ENCODE measurements at regions not wholly inside any gene's neighbourhood (a gene's known extent, or its start where the extent isn't known, plus 50 kb on each side); places are given as distances from the start of the nearest gene placed in this dataset.

GRCh38 chr18:46350598-46351159 lies 246.5 kb downstream of the HAUS1 start:
- no peaks in the 10 kb centered on the region for H3K9me2 ChIP-seq (ENCODE audit: insufficient read depth)
- no peaks in the 10 kb centered on the region for H3K36me3 ChIP-seq (ENCODE audit: control insufficient read depth in 1 of 2, insufficient read depth in 2 of 2, low read length in 2 of 2)
- ChIA-PET RAD21 (ENCODE audit: low non-redundant PET in 1 of 2, low total read pairs in 2 of 2, uncharacterized antibody in 2 of 2, unreplicated experiment in 2 of 2) (no interaction called here), CTCF (no interaction called here), POLR2A (no interaction called here)
- H3K79me2 ChIP-seq (ENCODE audit: insufficient read depth, low read length), result no peaks in the 10 kb centered on the region
- intact Hi-C loops (cut with micrococcal nuclease), result no loop called here
- no peak overlapping the region for H3K4me2 ChIP-seq (ENCODE audit: low read length)
- H4K20me1 ChIP-seq (ENCODE audit: insufficient read depth), result no peaks in the 10 kb centered on the region
- ATAC-seq, result no peak
- H3K9ac ChIP-seq (ENCODE audit: low read length), result no peak overlapping the region
- H3K4me1 ChIP-seq (ENCODE audit: control insufficient read depth in 1 of 2, insufficient read depth in 2 of 2, low read length in 2 of 2), result no peaks in the 10 kb centered on the region
- no peak overlapping the region for H2AFZ ChIP-seq (ENCODE audit: low read depth, low read length, poor library complexity, severe bottlenecking)
- no peak for DNase-seq (ENCODE audit: low read depth, low spot score)
- BruUV-seq (replicated peaks), result no TSS peak
- no peak overlapping the region for H3K27ac ChIP-seq (ENCODE audit: low read depth, low read length)
- no peaks in the 10 kb centered on the region for H3K9me3 ChIP-seq (ENCODE audit: control insufficient read depth in 1 of 2, insufficient read depth in 1 of 2, low read depth in 1 of 2, low read length in 2 of 2)
- no peaks in the 10 kb centered on the region for H3K27me3 ChIP-seq (ENCODE audit: insufficient read depth, low read length)
- no peak for TF ChIP-seq SRF (IDR thresholded peaks at IDR 0.05; ENCODE audit: low read depth)
- no peak for TF ChIP-seq POLR2A (IDR thresholded peaks at IDR 0.05; ENCODE audit: borderline replicate concordance, extremely low read depth, insufficient read depth, insufficient read length)
- no peak for TF ChIP-seq CEBPB (IDR thresholded peaks at IDR 0.05; ENCODE audit: low read depth)
- TF ChIP-seq, protein P1, sequence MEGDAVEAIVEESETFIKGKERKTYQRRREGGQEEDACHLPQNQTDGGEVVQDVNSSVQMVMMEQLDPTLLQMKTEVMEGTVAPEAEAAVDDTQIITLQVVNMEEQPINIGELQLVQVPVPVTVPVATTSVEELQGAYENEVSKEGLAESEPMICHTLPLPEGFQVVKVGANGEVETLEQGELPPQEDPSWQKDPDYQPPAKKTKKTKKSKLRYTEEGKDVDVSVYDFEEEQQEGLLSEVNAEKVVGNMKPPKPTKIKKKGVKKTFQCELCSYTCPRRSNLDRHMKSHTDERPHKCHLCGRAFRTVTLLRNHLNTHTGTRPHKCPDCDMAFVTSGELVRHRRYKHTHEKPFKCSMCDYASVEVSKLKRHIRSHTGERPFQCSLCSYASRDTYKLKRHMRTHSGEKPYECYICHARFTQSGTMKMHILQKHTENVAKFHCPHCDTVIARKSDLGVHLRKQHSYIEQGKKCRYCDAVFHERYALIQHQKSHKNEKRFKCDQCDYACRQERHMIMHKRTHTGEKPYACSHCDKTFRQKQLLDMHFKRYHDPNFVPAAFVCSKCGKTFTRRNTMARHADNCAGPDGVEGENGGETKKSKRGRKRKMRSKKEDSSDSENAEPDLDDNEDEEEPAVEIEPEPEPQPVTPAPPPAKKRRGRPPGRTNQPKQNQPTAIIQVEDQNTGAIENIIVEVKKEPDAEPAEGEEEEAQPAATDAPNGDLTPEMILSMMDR (IDR thresholded peaks at IDR 0.05 in 2 of 3, conservative IDR thresholded peaks at IDR 0.05 in 1 of 3; ENCODE audit: borderline replicate concordance in 1 of 3, insufficient read depth in 1 of 3, low read depth in 2 of 3, low read length in 2 of 3), result no peak
- TF ChIP-seq CBX3 (IDR thresholded peaks at IDR 0.05; ENCODE audit: low read depth), result no peak
- TF ChIP-seq JUND (IDR thresholded peaks at IDR 0.05), result no peak
- TF ChIP-seq, protein P2, sequence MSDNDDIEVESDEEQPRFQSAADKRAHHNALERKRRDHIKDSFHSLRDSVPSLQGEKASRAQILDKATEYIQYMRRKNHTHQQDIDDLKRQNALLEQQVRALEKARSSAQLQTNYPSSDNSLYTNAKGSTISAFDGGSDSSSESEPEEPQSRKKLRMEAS (IDR thresholded peaks at IDR 0.05), result no peak
- H3K4me3 ChIP-seq (replicated peaks in 1 of 2; ENCODE audit: low read depth in 1 of 2, low read length in 2 of 2), result no peak overlapping the region

- intact Hi-C loops (cut with micrococcal nuclease), result no loop called here
- no peak for TF ChIP-seq SIN3A (IDR thresholded peaks at IDR 0.05; ENCODE audit: low read depth)
- TF ChIP-seq RAD21 (IDR thresholded peaks at IDR 0.05; ENCODE audit: low read depth), result no peak
- TF ChIP-seq, protein P2 (IDR thresholded peaks at IDR 0.05), result no peak
- no peak for TF ChIP-seq EZH2phosphoT487 (IDR thresholded peaks at IDR 0.05; ENCODE audit: borderline replicate concordance)
- TF ChIP-seq, protein P1 (IDR thresholded peaks at IDR 0.05 in 2 of 3, conservative IDR thresholded peaks at IDR 0.05 in 1 of 3; ENCODE audit: borderline replicate concordance in 1 of 3, insufficient read depth in 1 of 3, low read depth in 2 of 3, low read length in 2 of 3), result no peak
- TF ChIP-seq, protein P3, sequence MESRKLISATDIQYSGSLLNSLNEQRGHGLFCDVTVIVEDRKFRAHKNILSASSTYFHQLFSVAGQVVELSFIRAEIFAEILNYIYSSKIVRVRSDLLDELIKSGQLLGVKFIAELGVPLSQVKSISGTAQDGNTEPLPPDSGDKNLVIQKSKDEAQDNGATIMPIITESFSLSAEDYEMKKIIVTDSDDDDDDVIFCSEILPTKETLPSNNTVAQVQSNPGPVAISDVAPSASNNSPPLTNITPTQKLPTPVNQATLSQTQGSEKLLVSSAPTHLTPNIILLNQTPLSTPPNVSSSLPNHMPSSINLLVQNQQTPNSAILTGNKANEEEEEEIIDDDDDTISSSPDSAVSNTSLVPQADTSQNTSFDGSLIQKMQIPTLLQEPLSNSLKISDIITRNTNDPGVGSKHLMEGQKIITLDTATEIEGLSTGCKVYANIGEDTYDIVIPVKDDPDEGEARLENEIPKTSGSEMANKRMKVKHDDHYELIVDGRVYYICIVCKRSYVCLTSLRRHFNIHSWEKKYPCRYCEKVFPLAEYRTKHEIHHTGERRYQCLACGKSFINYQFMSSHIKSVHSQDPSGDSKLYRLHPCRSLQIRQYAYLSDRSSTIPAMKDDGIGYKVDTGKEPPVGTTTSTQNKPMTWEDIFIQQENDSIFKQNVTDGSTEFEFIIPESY (IDR thresholded peaks at IDR 0.05; ENCODE audit: extremely low read depth, insufficient replicate concordance, low read length), result no peak
- no peak for TF ChIP-seq SP1 (IDR thresholded peaks at IDR 0.05; ENCODE audit: low read depth)
- TF ChIP-seq CBX3 (IDR thresholded peaks at IDR 0.05; ENCODE audit: low read depth), result no peak
- no peak for TF ChIP-seq CEBPB (IDR thresholded peaks at IDR 0.05; ENCODE audit: low read depth)
These were observed 248.5 kb downstream of the HAUS1 start for GRCh38 chr18:46352520-46353250.

More at GRCh38 chr18:46352520-46353250, 248.5 kb downstream of the HAUS1 start:
- H2AFZ ChIP-seq (ENCODE audit: low read depth, low read length, poor library complexity, severe bottlenecking), result no peak overlapping the region
- ATAC-seq (no peak), DNase-seq (ENCODE audit: low read depth, low spot score) (no peak)
- H3K27me3 ChIP-seq (ENCODE audit: insufficient read depth, low read length), result no peaks in the 10 kb centered on the region
- H3K27ac ChIP-seq (ENCODE audit: low read depth, low read length), result no peak overlapping the region
- no peaks in the 10 kb centered on the region for H3K9me2 ChIP-seq (ENCODE audit: insufficient read depth)
- ChIA-PET RAD21 (ENCODE audit: low non-redundant PET in 1 of 2, low total read pairs in 2 of 2, uncharacterized antibody in 2 of 2, unreplicated experiment in 2 of 2) (no interaction called here), POLR2A (no interaction called here), CTCF (no interaction called here)
- H3K36me3 ChIP-seq (ENCODE audit: control insufficient read depth in 1 of 2, insufficient read depth in 2 of 2, low read length in 2 of 2), result no peaks in the 10 kb centered on the region
- no TSS peak for BruUV-seq (replicated peaks)
- no peak overlapping the region for H3K4me2 ChIP-seq (ENCODE audit: low read length)
- no peaks in the 10 kb centered on the region for H3K9me3 ChIP-seq (ENCODE audit: control insufficient read depth in 1 of 2, insufficient read depth in 1 of 2, low read depth in 1 of 2, low read length in 2 of 2)
- no peaks in the 10 kb centered on the region for H3K4me1 ChIP-seq (ENCODE audit: control insufficient read depth in 1 of 2, insufficient read depth in 2 of 2, low read length in 2 of 2)
- H3K4me3 ChIP-seq (replicated peaks in 1 of 2; ENCODE audit: low read depth in 1 of 2, low read length in 2 of 2), result no peak overlapping the region
- no peaks in the 10 kb centered on the region for H3K79me2 ChIP-seq (ENCODE audit: insufficient read depth, low read length)
- H4K20me1 ChIP-seq (ENCODE audit: insufficient read depth), result no peaks in the 10 kb centered on the region
- no peak overlapping the region for H3K9ac ChIP-seq (ENCODE audit: low read length)

All from HCT116 (cell line).